Renal cortex interstitium (tissue), 11 donors: ENCODE measurements at regions not wholly inside any gene's neighbourhood (a gene's known extent, or its start where the extent isn't known, plus 50 kb on each side); places are given as distances from the start of the nearest gene placed in this dataset.

Experiments
- DNase-seq, 11 donors: peaks; one replicate each; pipeline ENCODE4 v3.0.0-alpha.2; 2013; ENCODE audit warnings: low read depth in 9 of 11, low spot score in 4 of 11; ENCODE audit errors: extremely low read depth in 1 of 11

DNA sequence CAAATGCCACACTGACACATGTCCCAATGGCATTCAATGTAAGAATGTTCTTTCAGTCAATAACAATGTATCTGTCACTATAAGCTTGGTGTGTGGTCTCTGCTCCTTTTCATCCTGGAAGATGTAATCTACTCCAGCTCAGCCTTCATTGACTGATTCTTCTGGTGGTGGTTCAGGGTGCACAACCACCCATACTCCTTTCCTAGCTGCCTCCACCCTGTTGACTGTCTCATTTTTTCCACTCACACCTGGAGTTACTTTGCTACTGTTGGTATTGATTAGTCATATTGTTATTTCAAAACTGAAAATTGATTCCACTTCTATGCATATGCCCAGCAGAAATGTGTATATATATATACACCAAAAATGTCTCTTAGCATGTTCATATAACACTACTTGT lies 140.5 kb downstream of the ASB9 start:
- DNase-seq, result no peak

DNA sequence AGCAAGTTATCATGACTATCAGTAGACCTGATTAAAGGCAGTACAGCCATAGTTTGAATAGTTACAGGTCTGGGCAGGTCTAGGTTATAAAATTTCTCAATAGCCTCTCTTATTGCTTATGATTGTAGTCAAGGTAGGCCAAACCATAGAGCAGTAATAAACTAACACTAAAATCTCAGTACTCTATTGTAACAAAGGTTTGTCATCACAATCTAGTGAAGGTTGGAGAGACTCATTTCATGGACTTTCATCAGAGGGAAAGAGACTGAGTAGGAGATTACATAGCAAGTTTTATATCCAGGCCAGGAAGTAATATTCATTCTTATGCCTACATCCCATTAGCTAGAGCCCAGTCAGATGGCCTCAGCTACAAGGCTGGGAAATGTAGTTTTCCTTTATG lies 141.0 kb downstream of the ASB9 start:
- DNase-seq, result no peak

DNA sequence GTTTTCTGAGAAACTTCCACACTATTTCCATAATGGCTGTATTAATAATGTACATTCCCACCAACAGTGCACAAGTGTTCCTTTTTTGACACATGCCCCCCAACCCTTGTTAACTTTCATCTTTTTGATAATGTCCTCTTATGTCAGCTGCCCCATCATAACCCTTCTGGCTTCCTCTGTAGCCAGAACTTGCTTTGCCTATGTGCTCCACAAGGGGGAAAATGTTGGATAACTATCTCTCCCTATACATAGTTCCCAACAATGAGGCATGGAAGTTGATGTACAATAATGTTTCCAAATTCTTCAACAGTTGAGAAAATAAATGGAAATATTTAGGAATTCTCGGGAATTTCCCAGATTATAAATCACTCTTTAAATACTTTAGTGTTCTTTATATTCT lies 142.9 kb downstream of the ASB9 start:
- no peak for DNase-seq

DNA sequence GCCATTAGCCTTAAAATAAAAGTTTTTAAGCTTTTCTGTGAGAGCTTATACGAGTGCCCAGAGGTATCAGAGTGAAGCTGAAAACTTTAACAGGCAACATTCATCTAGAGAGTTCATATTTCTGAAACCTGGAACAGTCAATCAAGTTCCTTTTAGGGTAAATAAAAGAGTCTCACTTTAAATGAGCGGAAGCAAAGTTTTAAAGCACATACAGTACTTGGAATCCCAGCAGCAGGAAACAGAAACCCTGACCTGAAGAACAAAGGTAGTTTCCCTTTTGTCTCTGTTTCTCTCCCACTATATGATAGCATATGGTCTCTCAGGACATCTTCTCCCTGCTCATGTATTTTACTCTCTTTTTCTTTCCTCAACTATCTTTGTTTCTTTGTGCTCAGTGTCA lies 153.0 kb downstream of the ASB9 start:
- no peak for DNase-seq

DNA sequence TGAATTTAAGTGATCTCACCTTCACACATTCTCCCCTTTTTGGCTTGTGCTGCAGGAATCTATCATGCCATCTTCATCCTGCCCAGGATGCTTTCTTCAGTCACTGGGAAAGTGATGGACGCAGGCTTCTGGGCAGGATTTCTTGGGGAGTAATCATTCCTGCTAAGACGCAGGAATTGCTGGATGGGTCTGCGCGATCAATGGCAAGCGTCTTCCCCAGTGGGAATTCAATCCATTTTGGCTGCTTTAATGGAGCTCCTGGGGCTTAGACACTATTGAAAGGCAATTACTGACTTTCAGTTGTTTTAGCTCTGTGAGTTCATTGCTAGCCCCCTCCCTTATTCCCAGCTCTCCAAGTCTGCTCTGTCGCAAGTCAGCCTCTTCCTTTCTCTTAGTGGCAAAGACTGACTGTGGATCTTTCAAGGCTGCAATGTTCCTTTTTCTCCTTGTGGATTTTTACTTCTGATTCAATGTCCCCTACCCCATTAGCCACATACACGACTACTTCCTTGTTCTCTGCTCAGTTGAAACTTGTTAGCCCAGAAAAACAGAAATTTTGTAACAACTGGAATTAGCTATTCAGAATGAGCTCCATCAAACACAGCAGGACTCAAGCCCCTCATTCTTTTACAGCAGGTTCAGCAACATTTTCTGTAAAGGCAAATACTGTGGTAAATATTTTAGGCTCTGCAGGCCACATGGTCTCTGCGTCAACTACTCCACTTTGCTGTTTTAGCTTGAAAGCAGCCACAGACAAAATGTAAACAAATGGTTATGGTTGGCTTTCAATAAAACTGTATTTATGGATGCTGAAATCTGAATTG lies 154.9 kb downstream of the ASB9 start:
- DNase-seq, result no peak

DNA sequence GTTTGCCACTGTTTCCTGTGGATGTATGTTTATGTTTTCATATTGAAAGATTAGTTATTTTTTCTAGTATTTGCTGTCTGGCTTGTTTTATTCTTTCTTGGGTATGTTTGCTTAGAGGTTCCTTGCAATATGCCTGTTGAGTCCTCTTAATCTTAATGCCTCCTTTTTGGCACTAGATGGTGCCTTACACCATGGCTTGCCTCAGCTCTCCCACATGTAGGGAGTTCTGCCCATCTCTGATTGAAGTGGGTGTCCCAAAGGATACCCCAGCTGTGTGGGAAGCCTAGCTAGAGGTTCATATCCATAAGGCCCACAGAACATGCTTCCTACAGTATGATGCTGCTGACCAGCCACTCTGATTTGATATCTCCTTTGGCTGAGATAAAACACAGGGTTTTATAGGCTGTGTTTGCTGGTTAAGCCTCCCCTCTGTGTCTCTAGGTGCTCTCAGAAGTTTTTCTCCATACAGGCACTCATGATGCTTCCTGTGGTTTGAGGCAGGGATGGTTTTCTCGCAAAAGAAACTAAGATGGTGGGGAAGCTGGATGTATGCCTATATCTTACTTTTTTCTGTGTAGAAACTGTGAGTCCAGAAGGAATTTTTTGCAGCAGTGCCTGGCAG lies 162.4 kb downstream of the ASB9 start:
- DNase-seq, result no peak

DNA sequence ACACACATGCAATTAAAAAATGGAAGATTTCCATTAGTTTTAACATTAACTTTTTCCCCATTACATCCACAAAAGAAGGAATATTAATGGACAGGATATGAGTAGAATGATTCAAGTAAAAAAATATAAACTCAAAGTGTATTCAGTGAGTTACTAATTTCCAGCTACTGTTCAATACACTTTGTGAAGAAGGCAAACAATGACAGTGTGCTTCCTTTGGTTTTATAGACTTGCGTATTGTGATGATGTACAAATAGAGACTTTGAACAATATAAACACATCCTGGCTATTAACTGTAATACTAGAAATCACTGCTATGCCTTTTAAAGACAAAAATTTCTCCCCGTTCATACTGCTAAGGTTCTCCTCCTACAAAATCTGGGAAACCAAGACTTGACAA lies 171.4 kb downstream of the ASB9 start:
- no peak for DNase-seq

DNA sequence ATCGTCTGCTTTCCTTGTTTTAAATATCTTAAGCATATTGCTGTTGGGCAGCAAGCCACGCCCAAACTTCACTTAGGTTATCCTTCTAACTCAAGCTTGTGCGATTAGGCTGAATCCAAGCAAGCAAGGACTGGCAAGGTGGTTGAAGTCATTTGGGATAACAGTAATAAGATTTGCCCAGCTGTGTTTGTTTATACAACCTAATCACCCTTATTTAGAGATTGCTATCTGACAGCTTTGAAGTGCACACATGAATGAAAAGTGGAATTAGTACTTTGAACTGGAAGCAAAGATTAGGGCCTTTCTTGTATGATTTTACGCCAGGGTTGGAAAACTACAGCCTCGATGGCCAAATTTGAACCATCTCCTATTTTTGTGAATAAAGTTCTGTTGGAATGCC lies 182.1 kb downstream of the ASB9 start:
- DNase-seq, result no peak

DNA sequence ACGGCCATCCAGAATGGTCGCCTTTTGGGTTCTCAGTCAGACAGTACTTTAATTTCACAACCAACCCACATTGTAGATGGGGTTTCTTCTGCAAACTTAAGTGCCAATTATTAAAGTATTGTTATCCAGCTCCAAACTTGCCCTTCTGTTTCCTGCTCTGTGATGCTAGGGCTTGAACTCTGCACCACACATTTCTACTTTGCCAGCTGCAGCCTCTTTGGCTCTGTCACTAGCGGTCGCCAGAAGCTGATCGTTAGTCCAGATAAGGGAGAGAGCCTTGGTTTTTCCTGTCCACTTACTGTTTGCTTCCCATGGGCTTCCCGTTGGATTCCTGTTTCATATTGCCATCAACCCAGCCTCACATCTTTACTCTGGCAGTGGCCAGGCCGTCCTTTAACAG lies 196.6 kb downstream of the ASB9 start:
- no peak for DNase-seq

DNA sequence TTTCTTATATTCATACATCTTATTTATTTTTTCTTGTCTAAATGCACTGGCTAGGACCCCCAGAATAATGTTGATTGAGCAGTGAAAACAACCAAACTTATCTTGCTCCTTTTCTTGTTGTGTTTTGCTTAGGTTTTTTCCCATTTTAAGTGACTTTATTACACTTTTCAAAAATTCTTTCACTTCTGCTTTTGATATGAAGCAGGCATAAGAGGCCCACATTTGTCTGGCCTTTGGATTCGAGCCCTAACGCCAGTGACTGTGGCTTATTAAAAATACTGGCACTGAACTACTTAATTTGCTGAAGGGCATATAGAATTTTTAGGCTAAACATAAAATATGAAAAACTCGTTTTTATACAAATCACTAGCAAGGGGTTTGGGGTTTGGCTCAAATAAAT lies 197.0 kb downstream of the ASB9 start:
- no peak for DNase-seq

DNA sequence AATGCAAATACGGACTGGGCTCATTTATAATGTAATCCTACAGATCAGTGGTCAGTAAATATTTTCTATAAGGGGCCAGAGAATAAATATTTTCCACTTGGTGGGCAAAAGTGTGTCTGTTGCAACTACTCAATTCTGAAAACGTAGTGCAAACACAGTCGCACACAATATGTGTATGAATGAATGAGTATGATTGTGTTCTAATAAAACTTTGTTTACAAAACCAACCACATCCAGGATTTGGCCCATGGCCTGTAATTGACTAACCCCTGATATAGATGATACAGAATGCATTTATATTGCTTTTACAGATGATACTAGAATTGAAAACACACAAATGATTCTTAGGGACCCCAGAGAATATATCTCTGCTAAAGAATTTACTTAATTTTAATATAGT lies 197.6 kb downstream of the ASB9 start:
- no peak for DNase-seq

DNA sequence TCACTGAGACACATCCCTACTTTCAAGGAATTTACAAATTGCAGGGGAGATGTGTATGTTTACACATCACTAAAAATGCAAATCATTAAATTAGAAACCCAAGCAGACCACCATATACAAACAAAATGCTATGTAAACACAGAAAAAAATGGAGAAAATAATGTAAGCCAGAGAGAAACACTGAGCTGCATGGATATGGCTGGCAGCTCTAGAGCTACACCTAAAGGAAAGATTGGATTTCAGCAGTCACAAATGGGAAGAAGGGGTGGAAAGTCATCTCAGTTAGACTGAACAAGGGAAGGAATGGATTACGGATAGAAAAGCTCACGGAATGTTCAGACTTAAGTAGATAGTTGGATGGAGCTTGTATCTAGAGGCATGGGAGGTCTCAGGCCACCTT lies 186.3 kb downstream of the MOSPD2 start:
- peak in 2 of 11 donors; percentile 0 to 4 for DNase-seq

DNA sequence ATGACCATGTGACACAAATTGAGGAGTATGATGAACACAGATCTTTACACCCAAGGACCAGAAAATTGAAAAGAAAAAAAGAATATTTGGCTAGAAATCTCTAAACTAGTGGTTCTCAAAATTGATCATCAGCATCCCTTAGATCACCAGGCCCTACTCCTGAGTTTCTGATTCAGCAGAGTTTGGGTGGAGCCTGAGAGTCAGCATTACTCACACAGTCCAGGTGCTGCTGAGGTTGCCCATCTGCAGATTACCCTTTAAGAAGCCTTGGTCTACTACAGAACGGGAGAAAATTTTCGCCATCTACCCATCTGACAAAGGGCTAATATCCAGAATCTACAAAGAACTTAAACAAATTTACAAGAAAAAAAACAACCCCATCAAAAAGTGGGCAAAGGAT lies 182.8 kb downstream of the MOSPD2 start:
- no peak for DNase-seq

DNA sequence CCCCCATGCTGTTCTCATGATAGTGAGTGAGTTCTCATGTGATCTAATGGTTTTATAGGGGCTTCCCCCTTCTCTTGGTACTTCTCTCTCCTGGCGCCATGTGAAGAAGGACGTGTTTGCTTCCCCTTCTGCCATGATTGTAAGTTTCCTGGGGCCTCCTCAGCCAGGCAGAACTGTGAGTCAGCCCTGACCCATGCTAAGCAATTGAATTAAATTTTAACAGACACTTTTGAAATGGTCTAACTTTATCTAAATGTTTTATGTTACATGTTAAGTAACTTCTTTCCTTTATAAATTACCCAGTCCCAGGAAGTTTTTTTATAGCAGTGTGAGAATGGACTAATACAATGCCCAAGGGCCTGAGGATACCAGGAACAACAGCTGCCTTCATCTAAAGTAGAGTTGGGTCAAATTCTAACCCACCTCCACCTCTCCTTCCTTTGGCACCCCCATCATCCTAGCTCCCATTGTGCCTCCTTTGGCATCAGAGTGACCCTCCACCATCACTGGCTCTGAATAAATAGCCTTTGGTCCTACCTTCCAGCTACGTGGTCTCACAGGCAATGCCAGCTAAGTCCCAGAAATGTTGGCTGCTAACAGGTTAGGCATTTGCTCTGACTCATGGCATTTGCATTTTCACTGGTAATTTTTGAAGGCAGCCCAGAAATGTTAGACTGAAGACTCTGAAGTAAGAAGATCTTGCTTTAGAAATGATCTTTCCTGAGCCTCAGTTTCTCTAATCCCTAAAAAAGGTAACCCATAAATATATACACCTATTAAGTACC lies 182.1 kb downstream of the MOSPD2 start:
- DNase-seq, result no peak

DNA sequence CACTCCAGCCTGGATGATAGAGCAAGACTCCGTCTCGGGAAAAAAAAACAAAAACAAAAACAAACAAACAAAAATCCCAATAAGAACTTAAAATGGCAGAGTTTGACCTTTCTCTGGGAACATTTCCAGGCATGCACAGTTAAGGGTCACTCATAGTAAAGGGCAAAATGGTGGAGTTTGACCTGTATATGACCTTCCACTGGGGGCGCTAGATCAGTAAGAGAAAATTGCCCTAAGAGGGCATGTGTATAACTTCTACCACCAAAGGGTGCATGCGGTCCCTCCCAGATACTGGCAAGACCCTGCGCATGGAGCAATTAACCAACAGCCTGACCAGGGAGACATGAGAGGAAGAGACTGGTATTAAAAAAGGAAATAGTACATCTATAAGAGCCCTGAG lies 177.2 kb downstream of the MOSPD2 start:
- DNase-seq, result no peak

DNA sequence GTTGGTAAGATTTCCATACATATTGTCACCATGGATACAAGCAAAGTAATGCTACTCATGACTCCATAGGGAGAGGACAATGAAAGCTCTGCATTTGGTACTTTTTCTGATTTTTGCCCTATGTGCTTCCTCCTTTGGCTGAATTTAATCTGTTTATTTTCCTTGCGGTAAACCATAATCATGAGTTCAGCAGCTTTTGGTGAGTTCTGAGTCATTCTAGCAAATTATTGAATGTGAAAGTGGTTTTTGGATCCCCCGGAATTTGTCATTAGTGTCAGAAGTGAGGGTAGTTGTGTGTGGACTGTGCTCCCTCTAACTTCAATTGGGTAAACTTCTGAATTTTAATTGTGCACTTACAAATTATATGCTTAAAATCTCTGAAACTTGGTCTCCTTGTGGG lies 170.3 kb downstream of the MOSPD2 start:
- DNase-seq, result no peak

DNA sequence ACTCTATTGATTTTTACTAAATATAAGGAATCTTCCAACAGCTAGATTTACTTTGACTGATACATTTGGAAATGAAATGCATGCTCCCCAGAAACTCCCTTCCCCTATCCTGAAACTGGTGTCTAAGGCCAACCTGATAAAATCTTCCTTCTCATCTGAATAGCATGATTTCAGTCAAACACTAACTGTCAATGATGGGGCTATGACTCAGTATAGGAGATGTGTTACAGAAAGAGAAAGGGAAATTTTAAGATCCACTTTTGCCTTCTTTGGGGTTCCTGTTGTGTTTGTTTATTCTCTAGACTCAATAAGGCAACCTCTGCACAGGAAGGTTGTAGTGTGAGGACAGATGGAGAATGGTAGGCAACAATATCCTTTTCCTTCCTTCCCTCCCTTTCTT lies 160.7 kb downstream of the MOSPD2 start:
- no peak for DNase-seq

DNA sequence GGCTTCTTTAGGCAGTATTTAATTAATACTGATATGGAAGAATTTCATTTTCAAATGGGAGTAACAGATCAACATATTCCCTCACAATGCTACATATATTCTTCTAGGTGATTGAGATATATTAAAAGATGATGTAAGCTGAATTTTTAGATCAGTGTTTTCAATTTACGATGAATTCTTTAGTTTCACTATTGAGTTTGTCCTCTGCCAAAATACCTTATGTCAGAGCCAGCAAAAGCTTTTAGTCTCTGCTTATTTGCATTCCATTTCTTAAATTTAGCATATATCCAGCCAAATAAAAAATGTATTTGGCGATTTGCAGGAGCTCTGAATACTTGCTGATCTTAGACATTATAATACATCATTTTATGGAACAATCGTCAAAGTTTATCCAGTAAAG lies 144.3 kb downstream of the MOSPD2 start:
- no peak for DNase-seq

DNA sequence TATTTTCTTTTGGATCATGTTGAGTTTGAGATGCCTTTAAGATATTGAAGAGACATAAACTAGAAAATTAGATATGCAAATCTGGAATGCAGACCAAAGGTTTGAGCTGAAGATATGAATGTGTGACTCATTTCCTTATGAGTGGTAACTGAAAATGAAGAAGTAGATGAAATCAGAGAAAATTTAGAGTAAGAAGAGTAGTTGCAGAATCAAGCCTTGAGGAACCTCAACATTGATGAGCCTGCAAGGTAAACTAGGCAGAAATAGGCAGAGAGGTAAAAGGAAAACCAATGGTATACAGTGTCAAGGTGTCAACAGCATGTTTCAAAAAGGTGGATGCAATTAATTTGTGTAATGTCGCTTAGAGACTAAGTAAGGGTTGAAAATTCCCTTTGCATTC lies 142.8 kb downstream of the MOSPD2 start:
- no peak for DNase-seq

DNA sequence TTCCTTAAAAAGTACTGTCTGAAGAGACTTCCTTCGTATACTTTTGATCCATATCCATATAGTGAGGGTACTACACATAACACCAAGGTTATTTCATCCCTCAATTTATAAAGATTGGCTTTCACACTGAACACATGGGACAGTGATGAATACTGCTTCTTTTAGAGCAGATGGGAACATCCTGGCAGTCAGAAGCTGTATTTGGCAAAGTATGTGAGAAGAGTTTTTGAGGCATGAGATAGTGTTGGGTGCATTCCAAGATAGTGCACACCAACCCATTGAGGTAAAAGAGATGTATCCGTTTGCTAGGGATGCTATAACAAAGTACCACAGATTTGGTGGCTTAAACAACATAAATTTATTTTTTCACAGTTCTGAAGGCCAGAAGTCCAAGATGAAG lies 141.1 kb downstream of the MOSPD2 start:
- no peak for DNase-seq
